Stimulated activated memory B cell treated with anti-CD40 and anti-IgM and Interleukin-4, amounts not matched to agents 10 μg/mL and 1 μg/mL and 100 μg/mL, for 72 hours (primary cell): ENCODE measurements at regions not wholly inside any gene's neighbourhood (a gene's known extent, or its start where the extent isn't known, plus 50 kb on each side); places are given as distances from the start of the nearest gene placed in this dataset.

ENCODE experiments used
- ATAC-seq: fragments of 150-1000 bp; cut with Tn5 transposase; 2 replicates; pipeline ENCODE4 v1.10.0; 2021
- H3K27ac Mint-ChIP-seq: one replicate; pipeline ENCODE4 v1.8.0; 2022; ENCODE audit warnings: mild to moderate bottlenecking, mixed read lengths
- H3K27me3 Mint-ChIP-seq: one replicate; pipeline ENCODE4 v1.8.0; 2022; ENCODE audit warnings: mixed read lengths
- H3K36me3 Mint-ChIP-seq: one replicate; pipeline ENCODE4 v1.8.0; 2022; ENCODE audit warnings: mixed read lengths
- H3K4me1 Mint-ChIP-seq: one replicate; pipeline ENCODE4 v1.8.0; 2022; ENCODE audit warnings: mixed read lengths
- H3K4me3 Mint-ChIP-seq: one replicate; pipeline ENCODE4 v1.8.0; 2022; ENCODE audit warnings: mild to moderate bottlenecking, moderate library complexity, mixed read lengths
- H3K9me3 Mint-ChIP-seq: one replicate; pipeline ENCODE4 v1.8.0; 2022; ENCODE audit warnings: mixed read lengths

DNA sequence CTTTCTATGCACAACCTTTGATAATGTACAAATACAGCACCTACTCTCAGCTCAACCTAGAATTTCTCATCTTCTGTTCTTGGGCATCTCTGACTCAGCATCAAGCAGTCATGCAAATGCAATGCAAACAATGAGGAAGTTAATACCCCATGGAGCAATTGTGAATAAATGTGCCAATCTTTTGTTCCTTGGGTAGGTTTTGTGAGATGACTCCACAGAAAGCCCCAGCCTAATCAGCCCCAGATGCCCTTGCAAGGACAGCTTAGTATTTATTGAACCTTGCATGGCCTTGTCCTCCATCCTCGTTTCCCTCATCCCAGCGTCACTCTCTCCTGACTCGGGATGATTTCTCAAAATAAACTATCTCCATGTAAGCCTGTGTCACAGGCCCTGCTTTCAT is 494.7 kb upstream of the NECTIN3 start:
- no peaks in the 10 kb centered on the region for H3K4me1 Mint-ChIP-seq
- no peak overlapping the region for H3K27ac Mint-ChIP-seq
- H3K4me3 Mint-ChIP-seq: no peak overlapping the region
- no peak for ATAC-seq
- H3K36me3 Mint-ChIP-seq: no peaks in the 10 kb centered on the region
- H3K27me3 Mint-ChIP-seq: no peaks in the 10 kb centered on the region
- peaks cover 3% of the 10 kb centered on the region for H3K9me3 Mint-ChIP-seq

DNA sequence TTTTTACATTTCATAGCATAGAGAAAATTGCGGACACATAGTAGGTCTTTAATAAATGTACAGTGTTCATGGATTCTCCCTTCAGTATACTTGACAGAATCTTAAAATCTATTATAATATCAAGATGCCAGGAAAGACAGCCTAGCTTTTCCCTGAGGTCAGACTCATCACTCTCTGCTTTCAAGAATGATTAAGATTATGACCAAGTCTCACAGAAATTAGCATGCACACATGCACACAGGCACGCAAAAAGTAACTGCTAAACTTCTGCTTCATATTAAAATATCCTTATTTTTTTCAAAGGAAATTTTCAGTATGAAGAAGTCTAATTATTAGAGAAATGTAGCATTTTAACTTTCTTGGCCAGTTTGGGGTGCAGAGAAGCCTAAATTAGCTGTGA is 493.8 kb upstream of the NECTIN3 start:
- no peaks in the 10 kb centered on the region for H3K36me3 Mint-ChIP-seq
- H3K4me3 Mint-ChIP-seq: no peak overlapping the region
- H3K4me1 Mint-ChIP-seq: no peaks in the 10 kb centered on the region
- no peak for ATAC-seq
- no peak overlapping the region for H3K27ac Mint-ChIP-seq
- H3K27me3 Mint-ChIP-seq: no peaks in the 10 kb centered on the region
- peaks cover 3% of the 10 kb centered on the region for H3K9me3 Mint-ChIP-seq

DNA sequence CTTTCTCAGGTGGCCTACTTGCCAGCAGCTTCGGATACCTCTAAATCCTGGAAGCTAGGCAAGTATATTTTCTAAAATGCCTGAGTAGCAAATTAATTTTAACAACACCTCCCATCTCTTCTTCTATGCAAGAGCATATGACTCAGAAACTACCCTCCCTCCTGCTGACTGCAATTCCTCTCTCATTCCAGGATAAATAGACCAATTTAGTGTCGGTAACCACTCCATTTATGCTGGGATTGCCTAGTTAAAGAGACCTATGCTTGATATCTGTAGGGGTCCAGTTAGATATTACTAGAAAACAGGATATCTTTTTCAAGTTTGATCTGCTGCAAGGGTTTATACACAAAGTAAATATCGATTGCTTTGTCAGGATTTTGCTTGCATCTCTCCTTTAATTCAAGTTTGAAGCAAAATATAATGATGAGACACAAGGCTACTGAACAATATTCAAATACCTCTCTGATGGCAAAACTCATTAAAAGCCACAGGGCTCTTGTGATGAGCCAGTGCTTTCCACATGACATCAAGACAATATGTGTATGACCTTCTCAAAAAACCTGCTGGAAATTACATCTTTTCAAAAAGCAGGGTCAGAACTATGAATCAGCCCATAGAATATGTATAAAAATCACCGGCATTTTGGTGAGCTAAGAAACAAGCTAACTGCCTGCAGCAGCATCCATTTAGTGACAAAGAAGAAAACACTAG is 491.6 kb upstream of the NECTIN3 start:
- H3K4me1 Mint-ChIP-seq: no peaks in the 10 kb centered on the region
- no peak overlapping the region for H3K27ac Mint-ChIP-seq
- no peaks in the 10 kb centered on the region for H3K27me3 Mint-ChIP-seq
- no peaks in the 10 kb centered on the region for H3K36me3 Mint-ChIP-seq
- H3K9me3 Mint-ChIP-seq: no peaks in the 10 kb centered on the region
- H3K4me3 Mint-ChIP-seq: no peak overlapping the region
- no peak for ATAC-seq

DNA sequence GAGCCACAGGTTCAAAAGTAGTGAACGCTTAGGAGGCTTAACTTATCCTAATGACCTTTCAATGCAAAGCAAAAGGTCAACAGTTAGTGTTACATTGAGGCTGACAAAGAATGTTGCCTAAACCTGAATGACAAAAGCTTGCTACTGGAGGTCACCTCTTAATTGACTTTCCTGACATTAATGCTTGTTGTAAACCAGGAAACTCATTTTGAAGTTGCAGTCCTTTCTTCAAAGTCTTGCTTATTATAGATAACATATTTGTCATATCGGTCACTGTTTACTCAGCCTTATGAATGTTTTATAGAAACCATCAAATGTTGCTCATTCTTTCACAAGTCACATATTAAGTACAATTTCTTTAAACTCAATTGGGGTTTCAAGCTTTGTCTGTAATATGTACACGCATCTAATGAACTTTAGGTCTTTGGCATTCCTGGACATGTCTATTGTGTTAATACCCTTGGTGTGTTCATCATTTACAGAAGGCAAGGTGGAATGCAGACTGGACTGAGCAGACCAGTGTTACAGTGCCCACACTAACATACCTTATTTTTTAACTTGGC is 488.2 kb upstream of the NECTIN3 start:
- Mint-ChIP-seq H3K9me3 (no peaks in the 10 kb centered on the region), H3K27ac (no peak overlapping the region), H3K36me3 (no peaks in the 10 kb centered on the region), H3K4me3 (no peak overlapping the region), H3K27me3 (no peaks in the 10 kb centered on the region), H3K4me1 (no peaks in the 10 kb centered on the region)
- no peak for ATAC-seq

DNA sequence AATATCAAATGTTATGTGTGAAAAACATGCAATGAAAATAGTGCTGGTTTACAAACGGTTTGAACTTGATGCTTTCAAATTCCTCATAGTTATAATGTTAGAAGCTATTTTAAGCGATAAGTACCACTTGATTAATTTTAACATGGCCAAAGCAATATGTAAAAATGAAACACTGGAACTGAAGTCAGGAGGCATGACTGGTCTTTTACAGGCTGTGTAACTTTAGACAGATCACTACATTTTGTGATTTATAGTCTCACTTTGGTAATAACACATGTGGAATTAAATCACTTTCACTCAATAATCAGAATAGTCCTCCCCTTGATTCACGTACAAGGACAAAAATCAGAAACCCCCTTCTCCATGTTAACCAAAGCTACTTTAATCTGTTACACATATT is 482.7 kb upstream of the NECTIN3 start:
- Mint-ChIP-seq H3K9me3 (peaks cover 4% of the 10 kb centered on the region), H3K4me3 (no peak overlapping the region), H3K4me1 (no peaks in the 10 kb centered on the region), H3K27ac (no peak overlapping the region), H3K27me3 (no peaks in the 10 kb centered on the region), H3K36me3 (no peaks in the 10 kb centered on the region)
- ATAC-seq: no peak

DNA sequence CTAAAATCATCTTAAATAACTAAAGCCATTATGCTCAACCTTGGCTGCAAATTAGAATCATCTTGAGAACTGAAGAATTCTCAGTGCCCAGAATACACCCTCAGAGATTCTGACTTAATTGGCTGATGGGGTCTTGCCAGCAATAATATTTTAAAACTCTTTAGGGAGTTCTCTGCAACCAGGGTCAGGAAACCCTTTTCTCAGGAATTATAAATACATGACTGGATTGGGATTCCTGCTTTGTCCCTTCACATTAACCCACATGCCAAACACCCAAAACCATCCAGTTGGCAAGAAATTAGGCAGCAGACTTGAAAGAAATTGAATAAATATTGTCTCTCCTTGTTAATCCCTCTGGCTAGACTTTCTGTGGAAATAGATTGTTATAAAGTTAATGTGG is 482.3 kb upstream of the NECTIN3 start:
- no peaks in the 10 kb centered on the region for H3K27me3 Mint-ChIP-seq
- no peak overlapping the region for H3K27ac Mint-ChIP-seq
- ATAC-seq: no peak
- no peaks in the 10 kb centered on the region for H3K4me1 Mint-ChIP-seq
- H3K9me3 Mint-ChIP-seq: peaks cover 6% of the 10 kb centered on the region
- no peaks in the 10 kb centered on the region for H3K36me3 Mint-ChIP-seq
- no peak overlapping the region for H3K4me3 Mint-ChIP-seq

DNA sequence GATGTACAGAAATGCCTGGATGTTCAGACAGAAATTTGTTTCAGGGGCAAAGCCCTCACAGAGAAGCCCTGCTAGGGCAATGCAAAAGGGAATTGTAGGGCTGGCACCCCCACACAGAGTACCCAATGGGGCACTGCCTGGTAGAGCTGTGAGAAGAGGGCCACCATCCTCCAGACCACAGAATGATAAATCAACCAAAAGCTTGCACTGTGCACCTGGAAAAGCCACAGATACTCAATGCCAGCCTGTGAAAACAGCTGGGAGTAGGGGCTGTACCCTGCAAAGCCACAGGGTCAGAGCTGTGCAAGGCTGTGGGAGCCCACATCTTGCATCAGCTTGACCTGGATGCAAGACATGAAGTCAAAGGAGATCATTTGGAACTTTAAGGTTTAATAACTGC is 477.9 kb upstream of the NECTIN3 start:
- Mint-ChIP-seq H3K4me1 (no peaks in the 10 kb centered on the region), H3K4me3 (no peak overlapping the region), H3K36me3 (no peaks in the 10 kb centered on the region), H3K27me3 (no peaks in the 10 kb centered on the region), H3K9me3 (peaks cover 10% of the 10 kb centered on the region), H3K27ac (no peak overlapping the region)
- ATAC-seq: no peak

DNA sequence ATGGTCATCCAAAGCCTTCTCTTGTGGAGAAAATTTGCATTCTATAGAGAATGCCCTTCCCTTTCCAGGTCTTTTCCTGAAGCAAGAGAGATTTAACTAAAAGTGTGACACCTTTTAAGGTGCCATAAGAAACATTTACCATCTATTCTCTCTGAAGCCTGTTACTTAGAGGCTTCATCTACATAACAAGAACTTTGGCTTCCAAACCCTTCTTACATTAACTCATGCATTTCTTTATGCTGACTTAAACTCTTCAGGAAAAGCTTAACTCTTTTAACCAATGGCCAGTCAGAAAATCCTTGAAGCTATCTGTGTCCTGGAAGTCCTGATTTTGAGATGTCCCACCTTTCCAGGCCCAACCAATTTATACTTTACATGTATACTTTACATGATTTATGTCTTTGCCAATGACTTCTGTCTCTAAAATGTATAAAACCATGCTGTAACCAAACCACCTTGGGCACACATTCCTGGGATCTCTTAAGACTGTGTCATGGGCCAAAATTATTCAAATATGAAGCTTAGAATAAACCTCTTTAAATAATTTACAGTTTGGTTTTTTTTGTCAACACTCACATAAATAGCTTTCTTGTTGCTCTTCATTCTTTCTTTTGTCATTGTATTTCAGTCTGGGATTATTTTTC is 472.6 kb upstream of the NECTIN3 start:
- ATAC-seq: no peak

DNA sequence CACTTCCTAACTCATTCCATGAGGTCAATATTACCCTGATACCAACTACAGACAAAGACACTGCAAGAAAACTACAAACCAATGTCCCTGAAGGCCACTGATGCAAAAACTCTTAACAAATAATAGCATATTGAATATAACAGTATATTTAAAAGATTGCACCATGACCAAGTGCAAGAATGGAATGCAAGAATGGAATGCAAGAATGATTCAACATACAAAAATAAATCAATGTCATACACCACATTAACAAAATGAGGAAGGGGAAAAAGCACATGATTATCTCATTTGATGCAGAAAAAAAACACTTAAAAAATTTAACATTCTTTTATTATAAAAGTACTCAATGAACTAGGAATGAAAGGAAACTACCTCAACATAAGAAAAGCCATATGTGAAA is 463.1 kb upstream of the NECTIN3 start:
- Mint-ChIP-seq H3K4me1 (no peaks in the 10 kb centered on the region), H3K36me3 (no peaks in the 10 kb centered on the region), H3K9me3 (no peaks in the 10 kb centered on the region), H3K4me3 (no peak overlapping the region), H3K27ac (no peak overlapping the region), H3K27me3 (no peaks in the 10 kb centered on the region)
- no peak for ATAC-seq

More for the DNA sequence above, 472.6 kb upstream of the NECTIN3 start:
- Mint-ChIP-seq H3K4me1 (no peaks in the 10 kb centered on the region), H3K27ac (no peak overlapping the region), H3K27me3 (no peaks in the 10 kb centered on the region), H3K9me3 (peaks cover 6% of the 10 kb centered on the region), H3K4me3 (no peak overlapping the region), H3K36me3 (no peaks in the 10 kb centered on the region)

DNA sequence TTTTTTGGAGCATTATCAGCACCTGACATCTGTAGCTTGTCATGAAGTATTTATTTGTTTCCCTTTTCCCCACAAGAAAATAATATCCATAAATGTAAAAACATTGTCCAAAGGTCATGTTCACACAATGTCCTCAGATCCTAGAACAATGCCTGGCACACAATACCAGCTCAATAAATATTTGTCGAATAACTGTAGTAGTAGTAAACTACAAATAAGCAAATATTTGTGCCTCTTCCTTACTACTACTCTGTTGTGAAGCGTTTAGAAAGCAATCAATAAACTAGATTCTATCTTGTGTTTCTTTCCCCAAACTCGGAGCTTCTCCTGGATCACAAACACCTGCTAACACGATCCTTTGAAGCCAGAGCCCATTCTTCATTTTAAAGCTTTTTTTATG is 459.6 kb upstream of the NECTIN3 start:
- H3K27ac Mint-ChIP-seq: no peak overlapping the region
- H3K36me3 Mint-ChIP-seq: no peaks in the 10 kb centered on the region
- H3K9me3 Mint-ChIP-seq: peaks cover 3% of the 10 kb centered on the region
- no peak for ATAC-seq
- H3K27me3 Mint-ChIP-seq: no peaks in the 10 kb centered on the region
- no peak overlapping the region for H3K4me3 Mint-ChIP-seq
- no peaks in the 10 kb centered on the region for H3K4me1 Mint-ChIP-seq

DNA sequence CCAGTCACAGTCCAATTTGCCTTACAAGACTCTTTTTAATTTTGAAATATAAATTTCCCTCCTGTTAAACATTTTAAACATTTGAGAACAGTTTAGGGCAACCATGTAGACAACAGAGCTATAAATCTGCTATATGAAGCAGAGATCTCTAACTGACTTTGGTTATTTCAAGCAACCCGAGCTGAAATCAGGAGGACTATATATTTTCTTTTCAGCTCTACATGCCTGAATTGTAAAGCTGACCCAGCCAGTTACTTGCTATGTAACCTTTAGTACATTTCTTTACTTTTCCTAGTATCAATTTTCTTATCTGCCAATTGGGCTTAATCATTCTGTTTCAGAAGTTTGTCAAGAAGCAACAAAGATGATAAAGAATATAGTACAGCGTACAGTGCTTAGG is 457.4 kb upstream of the NECTIN3 start:
- peaks cover 3% of the 10 kb centered on the region for H3K9me3 Mint-ChIP-seq
- no peak for ATAC-seq
- no peaks in the 10 kb centered on the region for H3K4me1 Mint-ChIP-seq
- no peak overlapping the region for H3K4me3 Mint-ChIP-seq
- no peak overlapping the region for H3K27ac Mint-ChIP-seq
- no peaks in the 10 kb centered on the region for H3K36me3 Mint-ChIP-seq
- no peaks in the 10 kb centered on the region for H3K27me3 Mint-ChIP-seq

DNA sequence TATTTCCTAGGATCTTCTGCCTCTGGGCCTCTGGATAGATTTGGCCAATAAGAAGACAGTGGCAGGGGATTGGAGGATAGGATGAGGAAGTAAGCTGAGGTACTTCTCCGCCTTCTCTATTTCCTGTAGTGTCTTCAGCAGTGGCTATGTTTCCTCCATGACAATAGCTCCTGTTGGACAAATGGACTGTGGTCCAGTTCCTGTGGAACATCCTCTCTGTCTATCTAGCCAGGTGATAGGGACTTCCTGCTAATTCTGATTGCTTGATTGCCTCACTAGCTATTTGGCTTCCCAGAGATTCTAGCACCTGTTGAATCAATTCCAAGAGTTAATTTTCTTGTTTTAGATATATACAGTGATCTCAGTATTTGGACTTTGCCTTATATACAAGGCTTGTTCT is 456.2 kb upstream of the NECTIN3 start:
- Mint-ChIP-seq H3K27me3 (no peaks in the 10 kb centered on the region), H3K4me3 (no peak overlapping the region), H3K4me1 (no peaks in the 10 kb centered on the region), H3K36me3 (no peaks in the 10 kb centered on the region), H3K27ac (no peak overlapping the region), H3K9me3 (peaks cover 3% of the 10 kb centered on the region)
- no peak for ATAC-seq

DNA sequence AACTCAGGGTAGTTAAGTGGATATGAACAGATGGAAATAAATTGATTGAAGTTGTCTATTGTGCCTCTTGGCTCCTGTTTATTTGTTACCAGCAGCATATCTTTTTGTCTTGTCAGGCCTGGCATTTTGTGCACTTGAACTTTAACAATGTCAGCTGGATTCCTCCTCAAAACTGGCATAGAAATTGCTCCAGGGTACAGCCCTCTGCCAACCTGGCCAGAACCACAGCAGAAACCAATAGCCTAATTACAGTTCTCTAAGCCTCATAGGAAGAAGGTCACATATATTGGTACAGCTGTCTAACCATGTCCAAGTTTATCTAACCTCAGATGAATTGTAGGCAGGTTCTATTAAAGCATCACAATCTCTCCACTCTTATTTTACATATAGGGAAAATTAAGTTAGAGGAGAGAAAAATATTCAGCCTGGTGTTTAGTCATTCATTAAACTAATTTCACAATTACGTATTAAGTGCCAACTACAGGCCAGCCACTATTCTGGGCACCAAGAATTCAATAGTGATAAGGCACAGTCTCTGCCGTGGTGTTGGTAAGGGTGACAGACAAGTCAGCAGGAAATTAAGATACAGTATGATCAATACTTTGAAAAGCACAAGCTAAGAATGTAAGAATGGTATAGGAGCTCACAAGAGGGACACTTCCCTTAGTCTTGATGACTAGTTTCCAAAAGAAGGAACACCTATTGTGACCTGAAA is 452.9 kb upstream of the NECTIN3 start:
- Mint-ChIP-seq H3K27me3 (no peaks in the 10 kb centered on the region), H3K27ac (no peak overlapping the region)

DNA sequence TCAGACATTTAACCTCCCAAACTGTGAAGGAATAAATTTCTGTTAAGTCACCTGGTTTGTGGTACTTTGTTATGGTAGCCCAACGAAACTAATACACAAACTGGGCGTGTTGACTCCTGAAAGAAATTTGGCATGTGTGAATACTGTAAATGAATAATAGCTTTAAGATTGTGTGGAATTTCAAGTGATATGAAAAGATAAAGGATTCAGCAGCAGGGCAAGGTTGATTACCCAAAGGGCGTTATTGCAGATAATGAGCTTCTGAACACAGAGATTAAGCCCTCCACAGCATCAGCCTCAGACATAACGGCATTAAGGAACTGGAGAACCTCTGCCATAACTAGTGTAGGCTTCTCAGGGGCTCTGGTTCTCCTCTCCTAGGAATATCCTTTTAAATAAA is 451.5 kb upstream of the NECTIN3 start:
- Mint-ChIP-seq H3K4me1 (no peaks in the 10 kb centered on the region), H3K9me3 (no peaks in the 10 kb centered on the region), H3K27ac (no peak overlapping the region), H3K36me3 (no peaks in the 10 kb centered on the region), H3K27me3 (no peaks in the 10 kb centered on the region), H3K4me3 (no peak overlapping the region)
- no peak for ATAC-seq

More for the DNA sequence above, 452.9 kb upstream of the NECTIN3 start:
- Mint-ChIP-seq H3K9me3 (peaks cover 3% of the 10 kb centered on the region), H3K36me3 (no peaks in the 10 kb centered on the region), H3K4me1 (no peaks in the 10 kb centered on the region), H3K4me3 (no peak overlapping the region)
- no peak for ATAC-seq

DNA sequence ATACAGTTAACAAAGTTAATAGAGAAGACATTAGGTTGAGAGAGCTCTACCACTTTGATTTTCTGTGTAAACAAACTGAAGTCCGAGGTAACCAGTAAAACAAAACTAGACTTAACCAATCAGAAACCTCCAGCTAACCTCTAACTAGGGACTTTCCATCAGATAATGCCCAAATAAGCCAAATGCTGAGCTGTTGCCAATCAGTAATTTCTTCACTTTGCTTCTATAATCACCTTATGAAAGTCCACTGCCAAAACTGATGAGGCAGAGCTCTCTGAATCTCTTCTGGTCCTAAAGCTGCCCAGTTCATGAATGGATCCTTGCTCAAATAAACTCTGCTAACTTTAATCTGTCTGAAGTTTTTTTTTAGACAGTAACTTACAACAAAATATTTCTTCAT is 448.0 kb upstream of the NECTIN3 start:
- no peak overlapping the region for H3K27ac Mint-ChIP-seq
- H3K9me3 Mint-ChIP-seq: no peaks in the 10 kb centered on the region
- no peaks in the 10 kb centered on the region for H3K36me3 Mint-ChIP-seq
- no peak overlapping the region for H3K4me3 Mint-ChIP-seq
- H3K27me3 Mint-ChIP-seq: no peaks in the 10 kb centered on the region
- no peaks in the 10 kb centered on the region for H3K4me1 Mint-ChIP-seq
- ATAC-seq: no peak

DNA sequence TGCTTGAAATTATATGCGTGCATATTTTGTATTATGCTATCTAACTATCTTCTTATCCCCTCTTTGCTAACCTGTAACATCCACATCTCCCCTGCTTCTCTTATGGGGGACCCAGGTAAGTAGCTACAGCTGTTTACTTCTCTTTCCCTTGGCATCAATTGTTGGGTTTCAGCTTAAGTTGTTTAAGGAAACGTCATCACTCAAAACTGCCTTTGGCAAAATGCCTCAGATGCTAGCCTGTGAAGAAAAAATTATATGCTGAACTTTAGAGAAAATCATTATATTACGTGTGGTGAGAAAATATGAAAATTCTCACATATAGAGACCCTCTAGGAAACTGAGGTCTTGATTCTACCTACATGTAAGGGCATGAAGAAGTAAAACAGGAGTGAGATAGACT is 447.0 kb upstream of the NECTIN3 start:
- no peak overlapping the region for H3K4me3 Mint-ChIP-seq

More for the DNA sequence above, 447.0 kb upstream of the NECTIN3 start:
- Mint-ChIP-seq H3K27me3 (no peaks in the 10 kb centered on the region), H3K27ac (no peak overlapping the region), H3K4me1 (no peaks in the 10 kb centered on the region), H3K9me3 (no peaks in the 10 kb centered on the region), H3K36me3 (no peaks in the 10 kb centered on the region)
- ATAC-seq: no peak
